ENCODE measurements at regions not wholly inside any gene's neighbourhood (a gene's known extent, or its start where the extent isn't known, plus 50 kb on each side); places are given as distances from the start of the nearest gene placed in this dataset.

- TF ChIP-seq, protein P1, sequence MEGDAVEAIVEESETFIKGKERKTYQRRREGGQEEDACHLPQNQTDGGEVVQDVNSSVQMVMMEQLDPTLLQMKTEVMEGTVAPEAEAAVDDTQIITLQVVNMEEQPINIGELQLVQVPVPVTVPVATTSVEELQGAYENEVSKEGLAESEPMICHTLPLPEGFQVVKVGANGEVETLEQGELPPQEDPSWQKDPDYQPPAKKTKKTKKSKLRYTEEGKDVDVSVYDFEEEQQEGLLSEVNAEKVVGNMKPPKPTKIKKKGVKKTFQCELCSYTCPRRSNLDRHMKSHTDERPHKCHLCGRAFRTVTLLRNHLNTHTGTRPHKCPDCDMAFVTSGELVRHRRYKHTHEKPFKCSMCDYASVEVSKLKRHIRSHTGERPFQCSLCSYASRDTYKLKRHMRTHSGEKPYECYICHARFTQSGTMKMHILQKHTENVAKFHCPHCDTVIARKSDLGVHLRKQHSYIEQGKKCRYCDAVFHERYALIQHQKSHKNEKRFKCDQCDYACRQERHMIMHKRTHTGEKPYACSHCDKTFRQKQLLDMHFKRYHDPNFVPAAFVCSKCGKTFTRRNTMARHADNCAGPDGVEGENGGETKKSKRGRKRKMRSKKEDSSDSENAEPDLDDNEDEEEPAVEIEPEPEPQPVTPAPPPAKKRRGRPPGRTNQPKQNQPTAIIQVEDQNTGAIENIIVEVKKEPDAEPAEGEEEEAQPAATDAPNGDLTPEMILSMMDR (conservative IDR thresholded peaks at IDR 0.05 in 1 of 2, IDR thresholded peaks at IDR 0.05 in 1 of 2; ENCODE audit: low read depth in 1 of 2, low read length in 2 of 2): no peak
- TF ChIP-seq EZH2 (IDR thresholded peaks at IDR 0.05; ENCODE audit: low read length, missing control alignments): no peak
Observed at GRCh38 chr10:108070789-108071188, 906.3 kb upstream of the SORCS1 start.

All from fibroblast of lung (primary cell).